Right lobe of liver (tissue), 4 donors: ENCODE measurements at regions not wholly inside any gene's neighbourhood (a gene's known extent, or its start where the extent isn't known, plus 50 kb on each side); places are given as distances from the start of the nearest gene placed in this dataset.

Source experiments
- POLR2A ChIP-seq: fragments of 450-650 bp; IDR thresholded peaks from one replicate; pipeline ENCODE4 v1.6.1; 2017; ENCODE audit warnings: antibody characterized with exemption, mild to moderate bottlenecking
- TF ChIP-seq, protein P1 (sequence below), 4 donors: fragments of 200-600 bp in 3 of 4; fragments of 450-650 bp in 1 of 4; IDR thresholded peaks; one replicate each; pipeline versions ENCODE4 v1.5.1 to v1.8.0; 2016 to 2022; ENCODE audit warnings: antibody characterized with exemption in 4 of 4, mild to moderate bottlenecking in 2 of 4
- donor health status: DM: no; HTN: no; CAD: no.
- donor health status: DM: no; HTN: no; CAD: no.
- donor health status: DM: no; HTN: yes; CAD: no.

DNA sequence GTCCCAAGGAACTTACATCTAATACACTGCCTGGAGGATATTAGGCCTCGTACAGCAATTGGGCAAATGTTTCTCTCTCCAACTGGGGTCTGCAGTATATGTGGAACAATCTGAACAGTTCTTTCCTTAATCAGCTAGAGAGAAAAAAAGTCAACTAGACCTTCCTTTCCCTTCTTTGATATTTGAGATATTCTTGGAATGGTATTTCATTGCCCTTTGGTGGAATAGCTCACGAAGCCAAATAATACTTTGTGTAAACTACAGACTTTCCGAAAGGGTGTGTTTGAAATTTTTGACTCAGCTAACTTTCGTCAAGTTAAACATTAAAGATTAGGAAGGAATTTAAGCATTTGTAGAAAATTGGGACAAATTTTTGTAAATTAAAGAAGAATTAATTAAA, 425.6 kb downstream of the RWDD3 start:
- no peak for TF ChIP-seq POLR2A
- TF ChIP-seq, protein P1, sequence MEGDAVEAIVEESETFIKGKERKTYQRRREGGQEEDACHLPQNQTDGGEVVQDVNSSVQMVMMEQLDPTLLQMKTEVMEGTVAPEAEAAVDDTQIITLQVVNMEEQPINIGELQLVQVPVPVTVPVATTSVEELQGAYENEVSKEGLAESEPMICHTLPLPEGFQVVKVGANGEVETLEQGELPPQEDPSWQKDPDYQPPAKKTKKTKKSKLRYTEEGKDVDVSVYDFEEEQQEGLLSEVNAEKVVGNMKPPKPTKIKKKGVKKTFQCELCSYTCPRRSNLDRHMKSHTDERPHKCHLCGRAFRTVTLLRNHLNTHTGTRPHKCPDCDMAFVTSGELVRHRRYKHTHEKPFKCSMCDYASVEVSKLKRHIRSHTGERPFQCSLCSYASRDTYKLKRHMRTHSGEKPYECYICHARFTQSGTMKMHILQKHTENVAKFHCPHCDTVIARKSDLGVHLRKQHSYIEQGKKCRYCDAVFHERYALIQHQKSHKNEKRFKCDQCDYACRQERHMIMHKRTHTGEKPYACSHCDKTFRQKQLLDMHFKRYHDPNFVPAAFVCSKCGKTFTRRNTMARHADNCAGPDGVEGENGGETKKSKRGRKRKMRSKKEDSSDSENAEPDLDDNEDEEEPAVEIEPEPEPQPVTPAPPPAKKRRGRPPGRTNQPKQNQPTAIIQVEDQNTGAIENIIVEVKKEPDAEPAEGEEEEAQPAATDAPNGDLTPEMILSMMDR (IDR thresholded peaks at IDR 0.05): no peak
